ENCODE measurements at regions not wholly inside any gene's neighbourhood (a gene's known extent, or its start where the extent isn't known, plus 50 kb on each side); places are given as distances from the start of the nearest gene placed in this dataset.

GRCh38 chr7:54856856-54857255 lies 97.8 kb upstream of the SEC61G start:
- FAIRE-seq (no peak), DNase-seq (ENCODE audit: low read depth, low spot score) (no peak)
- Histone ChIP-seq H3K79me2 (ENCODE audit: control insufficient read depth, insufficient read depth, low read length) (no peaks in the 10 kb centered on the region), H3K9me3 (ENCODE audit: control insufficient read depth, low read depth, low read length) (no peaks in the 10 kb centered on the region), H3K4me3 (ENCODE audit: control insufficient read depth in 2 of 3, extremely low read depth in 1 of 3, insufficient read depth in 2 of 3, low read depth in 1 of 3, low read length in 3 of 3) (no peak overlapping the region), H3K4me1 (ENCODE audit: control insufficient read depth, extremely low read depth, insufficient read depth, low read length) (peaks cover 33% of the 10 kb centered on the region), H2AFZ (ENCODE audit: control insufficient read depth, low read length) (no peak overlapping the region), H3K9me1 (ENCODE audit: control insufficient read depth, extremely low read depth, insufficient read depth, low read length) (no peaks in the 10 kb centered on the region), H3K4me2 (ENCODE audit: control insufficient read depth, extremely low read depth, insufficient read depth, low read depth, low read length) (no peak overlapping the region), H4K20me1 (ENCODE audit: control insufficient read depth, extremely low read depth, insufficient read depth, low read length) (no peaks in the 10 kb centered on the region), H3K9ac (ENCODE audit: control insufficient read depth, extremely low read depth, insufficient read depth, low read length) (no peak overlapping the region), H3K27me3 (ENCODE audit: control insufficient read depth, extremely low read depth, insufficient read depth, low read length) (no peaks in the 10 kb centered on the region), H3K27ac (ENCODE audit: control insufficient read depth, insufficient read depth, low read length) (no peak overlapping the region), H3K36me3 (ENCODE audit: control insufficient read depth in 2 of 2, extremely low read depth in 1 of 2, insufficient read depth in 2 of 2, low read length in 2 of 2) (no peaks in the 10 kb centered on the region)
- dilution Hi-C loops (cut with MboI; ENCODE audit: extremely low pct_ligation_motif_present, low sequenced_read_pairs): no loop called here
- no peak for TF ChIP-seq CTCF (optimal IDR thresholded peaks at IDR 0.05 in 1 of 3, IDR thresholded peaks at IDR 0.05 in 1 of 3, conservative IDR thresholded peaks at IDR 0.05 in 1 of 3; ENCODE audit: extremely low read depth in 1 of 3, insufficient read depth in 2 of 3, low read length in 3 of 3)
- TF ChIP-seq EZH2 (IDR thresholded peaks at IDR 0.05; ENCODE audit: low read length): no peak

- FAIRE-seq (peak; percentile 29), DNase-seq (ENCODE audit: low read depth, low spot score) (no peak)
- no peaks in the 10 kb centered on the region for H3K9me3 ChIP-seq (ENCODE audit: control insufficient read depth, low read depth, low read length)
- H4K20me1 ChIP-seq (ENCODE audit: control insufficient read depth, extremely low read depth, insufficient read depth, low read length): no peaks in the 10 kb centered on the region
- H3K4me2 ChIP-seq (ENCODE audit: control insufficient read depth, extremely low read depth, insufficient read depth, low read depth, low read length): peak overlapping the region; percentile 60
- no peak overlapping the region for H3K4me3 ChIP-seq (ENCODE audit: control insufficient read depth in 2 of 3, extremely low read depth in 1 of 3, insufficient read depth in 2 of 3, low read depth in 1 of 3, low read length in 3 of 3)
- peaks cover 33% of the 10 kb centered on the region for H3K4me1 ChIP-seq (ENCODE audit: control insufficient read depth, extremely low read depth, insufficient read depth, low read length)
- no peaks in the 10 kb centered on the region for H3K36me3 ChIP-seq (ENCODE audit: control insufficient read depth in 2 of 2, extremely low read depth in 1 of 2, insufficient read depth in 2 of 2, low read length in 2 of 2)
- H3K27me3 ChIP-seq (ENCODE audit: control insufficient read depth, extremely low read depth, insufficient read depth, low read length): no peaks in the 10 kb centered on the region
- TF ChIP-seq EZH2 (IDR thresholded peaks at IDR 0.05; ENCODE audit: low read length): no peak
- no peaks in the 10 kb centered on the region for H3K79me2 ChIP-seq (ENCODE audit: control insufficient read depth, insufficient read depth, low read length)
- dilution Hi-C loops (cut with MboI; ENCODE audit: extremely low pct_ligation_motif_present, low sequenced_read_pairs): no loop called here
- H3K9ac ChIP-seq (ENCODE audit: control insufficient read depth, extremely low read depth, insufficient read depth, low read length): no peak overlapping the region
- H3K27ac ChIP-seq (ENCODE audit: control insufficient read depth, insufficient read depth, low read length): no peak overlapping the region
- no peaks in the 10 kb centered on the region for H3K9me1 ChIP-seq (ENCODE audit: control insufficient read depth, extremely low read depth, insufficient read depth, low read length)
- no peak overlapping the region for H2AFZ ChIP-seq (ENCODE audit: control insufficient read depth, low read length)
Measured at GRCh38 chr7:54857294-54857693, 98.3 kb upstream of the SEC61G start.

- Histone ChIP-seq H3K4me1 (ENCODE audit: control insufficient read depth, extremely low read depth, insufficient read depth, low read length) (peaks cover 33% of the 10 kb centered on the region), H3K79me2 (ENCODE audit: control insufficient read depth, insufficient read depth, low read length) (no peaks in the 10 kb centered on the region), H3K36me3 (ENCODE audit: control insufficient read depth in 2 of 2, extremely low read depth in 1 of 2, insufficient read depth in 2 of 2, low read length in 2 of 2) (no peaks in the 10 kb centered on the region), H3K4me2 (ENCODE audit: control insufficient read depth, extremely low read depth, insufficient read depth, low read depth, low read length) (peak overlapping the region; percentile 60), H3K27me3 (ENCODE audit: control insufficient read depth, extremely low read depth, insufficient read depth, low read length) (no peaks in the 10 kb centered on the region), H3K9ac (ENCODE audit: control insufficient read depth, extremely low read depth, insufficient read depth, low read length) (no peak overlapping the region), H4K20me1 (ENCODE audit: control insufficient read depth, extremely low read depth, insufficient read depth, low read length) (no peaks in the 10 kb centered on the region), H3K9me3 (ENCODE audit: control insufficient read depth, low read depth, low read length) (no peaks in the 10 kb centered on the region), H3K27ac (ENCODE audit: control insufficient read depth, insufficient read depth, low read length) (peak overlapping the region; percentile 30), H3K4me3 (ENCODE audit: control insufficient read depth in 2 of 3, extremely low read depth in 1 of 3, insufficient read depth in 2 of 3, low read depth in 1 of 3, low read length in 3 of 3) (peak overlapping the region in 1 of 3 experiments; percentile 11), H2AFZ (ENCODE audit: control insufficient read depth, low read length) (peak overlapping the region; percentile 60), H3K9me1 (ENCODE audit: control insufficient read depth, extremely low read depth, insufficient read depth, low read length) (no peaks in the 10 kb centered on the region)
- dilution Hi-C loops (cut with MboI; ENCODE audit: extremely low pct_ligation_motif_present, low sequenced_read_pairs): no loop called here
- no peak for TF ChIP-seq CTCF (optimal IDR thresholded peaks at IDR 0.05 in 1 of 3, IDR thresholded peaks at IDR 0.05 in 1 of 3, conservative IDR thresholded peaks at IDR 0.05 in 1 of 3; ENCODE audit: extremely low read depth in 1 of 3, insufficient read depth in 2 of 3, low read length in 3 of 3)
- no peak for TF ChIP-seq EZH2 (IDR thresholded peaks at IDR 0.05; ENCODE audit: low read length)
- peak; percentile 52 for DNase-seq (ENCODE audit: low read depth, low spot score)
- FAIRE-seq: peak; percentile 95
Measured at GRCh38 chr7:54858008-54858692, 99.1 kb upstream of the SEC61G start.
